ENCODE measurements at regions not wholly inside any gene's neighbourhood (a gene's known extent, or its start where the extent isn't known, plus 50 kb on each side); places are given as distances from the start of the nearest gene placed in this dataset.

- no peak for TF ChIP-seq POLR2A (IDR thresholded peaks at IDR 0.05)
- TF ChIP-seq CTCF (IDR thresholded peaks at IDR 0.05): no peak
- TF ChIP-seq EP300 (IDR thresholded peaks at IDR 0.05): no peak
Observed at GRCh38 chr10:3009341-3009740, 58.0 kb upstream of the PFKP start.
